HG03159 (cell line): ENCODE measurements at regions not wholly inside any gene's neighbourhood (a gene's known extent, or its start where the extent isn't known, plus 50 kb on each side); places are given as distances from the start of the nearest gene placed in this dataset.

Experiments
- ATAC-seq: cut with Tn5 transposase; IDR thresholded peaks from one replicate; pipeline ENCODE4 v1.9.1; 2021; ENCODE audit warnings: mild to moderate bottlenecking, moderate library complexity; ENCODE audit not compliant: unreplicated experiment

DNA sequence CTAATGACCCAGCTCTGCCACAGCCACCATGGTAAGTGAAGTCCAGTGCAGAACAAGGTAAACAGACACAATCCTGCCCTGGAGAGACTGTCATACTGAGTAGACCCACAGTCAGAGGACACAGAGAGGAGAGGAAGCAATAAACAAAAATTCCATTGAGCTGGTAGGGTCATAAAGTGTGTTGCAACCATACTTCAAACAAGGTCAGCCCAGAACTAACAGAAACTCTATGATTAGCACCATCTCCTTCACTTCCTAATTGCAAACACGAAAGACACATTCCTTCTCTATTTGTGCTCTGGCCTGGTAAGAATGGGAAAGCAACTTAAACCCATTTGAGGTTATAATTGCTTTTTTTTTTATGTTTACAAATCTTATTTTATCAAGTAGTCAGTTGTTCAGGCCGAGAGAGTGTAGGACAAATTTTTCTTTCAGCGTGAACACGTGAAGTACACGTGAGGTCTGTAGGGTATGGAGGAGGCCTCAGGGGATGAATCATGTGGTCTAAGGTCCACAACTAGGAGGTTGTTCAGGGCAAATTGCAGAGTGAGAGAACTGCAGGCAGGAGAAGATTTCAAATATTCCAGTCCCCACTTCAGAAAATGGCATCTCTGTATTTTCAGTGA is 71.4 kb upstream of the GLS start:
- no peak for ATAC-seq

- no peak for ATAC-seq
Observed at GRCh38 chr2:190809876-190810525, 70.6 kb upstream of the GLS start.

GRCh38 chr2:190810981-190811587 is 69.5 kb upstream of the GLS start:
- ATAC-seq: no peak

- ATAC-seq: no peak
Observed at GRCh38 chr2:190811811-190812210, 68.8 kb upstream of the GLS start.

GRCh38 chr2:190812506-190813294 is 67.9 kb upstream of the GLS start:
- no peak for ATAC-seq

GRCh38 chr2:190815226-190815625 is 65.4 kb upstream of the GLS start:
- no peak for ATAC-seq

DNA sequence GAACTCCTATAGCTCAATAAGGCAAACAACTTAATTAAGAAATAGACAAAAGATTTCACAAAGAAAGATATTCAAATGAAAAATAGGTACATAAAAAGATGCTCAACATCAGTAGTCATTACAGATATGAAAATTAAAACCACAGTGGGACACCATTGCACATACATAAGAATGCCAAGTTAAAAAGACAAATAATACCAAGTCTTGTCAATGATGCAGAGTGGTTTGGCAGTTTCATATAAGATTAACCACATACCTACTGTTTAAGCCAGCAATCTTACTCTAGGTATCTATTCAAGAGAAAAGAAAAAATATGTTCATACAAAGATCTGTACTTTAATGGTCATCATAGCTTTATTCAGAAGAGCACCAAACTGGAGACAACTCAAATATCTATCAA is 63.5 kb upstream of the GLS start:
- ATAC-seq: no peak

DNA sequence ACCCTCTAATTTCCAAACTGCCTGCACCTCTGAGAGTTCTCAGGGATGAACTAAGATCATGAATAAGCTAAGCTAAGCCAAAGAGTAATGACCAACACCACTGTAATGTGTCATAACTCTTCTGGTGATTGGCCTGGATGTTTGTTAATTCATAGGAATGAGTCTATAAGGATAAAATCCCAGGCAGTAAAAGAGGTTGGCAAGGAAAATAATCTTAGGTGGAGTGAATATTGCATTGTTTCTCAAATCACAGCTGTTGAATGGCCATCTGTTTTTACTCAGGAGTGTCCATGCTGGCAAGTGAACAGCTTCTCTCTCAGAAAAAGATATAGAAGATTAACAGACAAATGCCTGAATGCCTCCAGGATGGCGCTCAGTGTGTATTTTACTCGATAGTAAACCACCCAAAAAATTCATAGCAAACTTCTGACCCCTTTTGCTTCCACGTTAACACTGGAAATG is 60.8 kb upstream of the GLS start:
- ATAC-seq: no peak

DNA sequence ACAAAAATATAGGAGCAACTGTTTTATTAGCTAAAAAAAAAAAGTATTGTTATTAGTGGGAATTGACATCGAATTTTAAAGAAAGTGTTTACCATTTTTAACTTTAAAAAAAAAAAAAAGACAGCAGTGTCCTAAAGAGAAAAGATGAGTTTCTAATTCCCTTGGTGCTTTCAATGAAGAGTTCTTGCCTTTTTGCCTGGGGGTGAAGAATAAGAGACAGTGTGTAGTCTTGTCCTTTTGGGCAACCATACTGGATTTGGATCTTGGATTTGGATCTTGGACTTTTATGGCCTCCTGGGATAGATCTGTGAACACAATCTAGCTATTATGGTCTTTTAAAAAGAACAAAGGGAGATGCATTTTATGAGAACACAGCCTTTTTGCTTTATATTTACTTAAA is 60.2 kb upstream of the GLS start:
- no peak for ATAC-seq

DNA sequence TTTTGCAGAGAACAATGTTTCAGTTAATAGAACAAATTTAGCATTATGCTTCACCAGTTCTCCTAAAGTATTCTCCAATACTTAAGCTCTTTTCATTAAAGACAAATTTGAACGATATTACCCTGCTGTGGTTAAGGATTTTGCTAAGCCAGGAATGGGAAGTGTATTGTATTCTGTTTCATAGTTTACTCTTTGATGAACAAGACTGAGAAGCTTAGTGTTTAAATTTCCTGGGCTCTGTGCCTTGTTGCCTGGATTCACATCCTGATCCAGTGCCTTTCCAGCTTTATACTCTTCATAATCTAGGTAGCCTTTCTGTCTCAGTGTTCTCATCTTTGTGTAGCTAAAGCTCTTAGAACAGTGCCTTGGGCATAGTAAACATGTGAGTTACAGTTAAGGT is 58.6 kb upstream of the GLS start:
- ATAC-seq: no peak

DNA sequence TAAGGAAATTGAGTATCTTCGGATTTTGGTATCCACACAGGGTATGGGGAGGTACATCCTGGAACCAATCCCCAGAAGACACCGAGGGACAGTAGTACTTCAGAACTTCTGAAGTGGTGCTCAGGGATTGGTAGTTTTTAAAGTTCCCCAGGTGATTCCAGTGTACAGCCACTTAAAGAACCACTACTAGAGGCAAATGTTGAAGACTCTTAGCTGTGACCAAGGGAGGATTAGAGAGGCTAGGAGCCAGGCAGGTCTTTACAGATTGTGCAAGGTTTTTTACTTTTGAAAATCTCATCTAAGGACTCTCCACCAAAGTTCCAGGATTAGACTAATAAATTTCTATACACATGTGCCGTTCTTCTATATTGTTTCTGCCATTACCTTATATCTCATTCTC is 52.9 kb upstream of the GLS start:
- ATAC-seq: no peak

- ATAC-seq: no peak
Observed at GRCh38 chr2:190829642-190830041, 51.0 kb upstream of the GLS start.
